ENCODE measurements at regions not wholly inside any gene's neighbourhood (a gene's known extent, or its start where the extent isn't known, plus 50 kb on each side); places are given as distances from the start of the nearest gene placed in this dataset.

DNA sequence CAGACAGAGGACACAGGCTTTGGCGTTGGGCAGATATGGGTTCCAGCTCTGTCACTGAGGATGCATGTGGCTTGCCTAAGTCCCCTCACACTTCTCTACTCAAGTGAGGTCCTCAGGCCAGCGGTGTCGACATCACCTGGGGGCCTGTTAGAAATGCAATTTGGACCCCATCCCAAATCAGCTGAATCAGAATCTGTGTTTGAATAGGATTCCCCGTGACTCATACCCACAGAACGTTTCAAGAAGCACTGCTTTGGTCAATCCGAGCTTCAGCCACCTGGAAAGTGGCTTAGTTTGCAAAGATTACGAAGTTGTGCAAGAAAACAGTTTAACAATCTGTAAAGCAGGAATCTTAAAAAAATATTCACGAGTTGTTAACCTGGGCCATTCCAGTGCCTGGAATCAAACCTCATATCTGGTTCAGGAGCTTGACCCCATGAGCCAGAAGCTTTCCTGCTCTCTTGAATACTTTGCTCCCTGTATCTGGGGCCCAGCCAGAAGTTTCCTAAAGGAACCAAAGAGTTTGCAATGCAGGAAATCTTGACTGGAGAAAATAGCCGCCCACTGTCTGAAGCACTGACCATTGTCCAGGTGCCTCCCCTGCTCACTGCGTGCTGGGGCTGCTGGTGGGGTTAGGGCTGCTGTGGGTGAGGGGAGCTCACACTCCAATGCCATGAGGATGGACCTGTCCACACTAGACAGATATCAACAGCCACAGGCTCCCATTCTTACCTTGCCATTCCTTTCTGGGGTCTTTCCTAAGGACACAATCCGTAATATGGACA is 208.5 kb upstream of the LINGO1 start:
- no peak overlapping the region for H3K4me3 ChIP-seq (ENCODE audit: low read depth, low read length)
- TF ChIP-seq, protein P1, sequence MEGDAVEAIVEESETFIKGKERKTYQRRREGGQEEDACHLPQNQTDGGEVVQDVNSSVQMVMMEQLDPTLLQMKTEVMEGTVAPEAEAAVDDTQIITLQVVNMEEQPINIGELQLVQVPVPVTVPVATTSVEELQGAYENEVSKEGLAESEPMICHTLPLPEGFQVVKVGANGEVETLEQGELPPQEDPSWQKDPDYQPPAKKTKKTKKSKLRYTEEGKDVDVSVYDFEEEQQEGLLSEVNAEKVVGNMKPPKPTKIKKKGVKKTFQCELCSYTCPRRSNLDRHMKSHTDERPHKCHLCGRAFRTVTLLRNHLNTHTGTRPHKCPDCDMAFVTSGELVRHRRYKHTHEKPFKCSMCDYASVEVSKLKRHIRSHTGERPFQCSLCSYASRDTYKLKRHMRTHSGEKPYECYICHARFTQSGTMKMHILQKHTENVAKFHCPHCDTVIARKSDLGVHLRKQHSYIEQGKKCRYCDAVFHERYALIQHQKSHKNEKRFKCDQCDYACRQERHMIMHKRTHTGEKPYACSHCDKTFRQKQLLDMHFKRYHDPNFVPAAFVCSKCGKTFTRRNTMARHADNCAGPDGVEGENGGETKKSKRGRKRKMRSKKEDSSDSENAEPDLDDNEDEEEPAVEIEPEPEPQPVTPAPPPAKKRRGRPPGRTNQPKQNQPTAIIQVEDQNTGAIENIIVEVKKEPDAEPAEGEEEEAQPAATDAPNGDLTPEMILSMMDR (IDR thresholded peaks at IDR 0.05; ENCODE audit: insufficient read depth, low read depth, low read length, missing control alignments): no peak
- DNase-seq (ENCODE audit: low read depth): no peak

DNA sequence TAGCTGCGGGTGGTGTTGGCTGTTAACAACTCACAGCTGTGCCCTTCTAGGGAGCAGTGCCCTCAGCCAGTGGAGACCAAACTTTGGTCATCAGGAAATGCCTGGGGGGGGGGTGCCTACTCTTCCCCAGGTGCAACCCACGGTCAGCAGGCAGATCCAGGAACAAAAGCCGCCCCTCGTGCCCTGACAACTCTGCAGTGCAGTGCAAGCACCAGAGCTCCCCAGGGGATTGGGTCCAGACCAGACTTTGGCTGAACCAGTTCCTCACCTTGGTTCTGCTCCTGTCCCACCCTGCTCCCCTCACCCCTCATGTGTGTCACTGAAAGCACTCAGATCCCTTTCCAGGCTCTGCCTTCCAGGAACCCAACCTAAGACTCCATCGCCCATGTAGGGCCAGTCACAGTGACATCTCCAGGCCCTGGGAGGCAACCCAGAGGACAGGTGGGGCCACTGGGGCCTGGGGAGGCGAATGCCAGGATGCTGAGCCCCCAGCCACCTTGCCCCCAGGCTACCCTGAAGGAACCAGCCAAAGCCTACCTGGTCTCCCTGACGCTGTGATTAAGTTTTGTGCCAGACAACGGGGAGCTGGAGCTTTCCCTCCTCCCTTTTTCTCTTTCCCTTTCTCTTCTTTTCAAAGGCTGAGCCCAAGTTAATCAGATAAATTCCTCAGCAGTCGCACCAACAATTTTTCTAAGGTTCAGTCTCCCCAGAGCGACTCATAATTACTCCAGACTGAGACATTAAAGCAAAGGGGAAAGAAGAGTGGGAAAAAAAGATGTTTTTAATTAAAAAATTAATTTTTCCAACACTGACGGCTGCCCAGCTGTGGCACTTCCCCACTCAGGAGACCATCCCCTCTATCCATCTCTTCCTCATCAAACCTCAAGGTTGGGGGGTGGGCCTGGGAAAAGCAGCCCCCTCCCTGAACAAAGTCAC is 207.5 kb upstream of the LINGO1 start:
- TF ChIP-seq, protein P1 (IDR thresholded peaks at IDR 0.05; ENCODE audit: insufficient read depth, low read depth, low read length, missing control alignments): no peak
- H3K4me3 ChIP-seq (ENCODE audit: low read depth, low read length): no peak overlapping the region
- DNase-seq (ENCODE audit: low read depth): no peak

DNA sequence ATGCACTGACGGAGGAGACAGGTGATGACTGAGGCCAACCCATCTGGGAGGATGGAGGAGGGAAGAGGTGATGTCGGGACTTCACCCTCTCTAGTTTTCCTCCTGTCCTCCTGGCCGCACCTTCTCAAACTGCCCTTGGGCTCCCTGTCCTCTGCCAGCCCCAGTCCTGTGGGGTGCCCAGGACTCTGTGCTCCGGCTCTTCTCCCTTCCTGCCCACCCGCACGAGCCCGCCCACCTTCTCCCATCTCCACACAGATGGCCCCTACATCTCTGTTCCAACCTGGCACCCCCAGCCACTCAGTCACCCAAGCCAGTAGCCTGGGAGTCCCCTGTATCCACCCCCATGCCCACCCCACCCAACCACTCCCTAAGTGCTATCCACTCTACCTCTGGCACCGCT is 206.7 kb upstream of the LINGO1 start:
- no peak overlapping the region for H3K4me3 ChIP-seq (ENCODE audit: low read depth, low read length)
- DNase-seq (ENCODE audit: low read depth): no peak
- TF ChIP-seq, protein P1 (IDR thresholded peaks at IDR 0.05; ENCODE audit: insufficient read depth, low read depth, low read length, missing control alignments): no peak

DNA sequence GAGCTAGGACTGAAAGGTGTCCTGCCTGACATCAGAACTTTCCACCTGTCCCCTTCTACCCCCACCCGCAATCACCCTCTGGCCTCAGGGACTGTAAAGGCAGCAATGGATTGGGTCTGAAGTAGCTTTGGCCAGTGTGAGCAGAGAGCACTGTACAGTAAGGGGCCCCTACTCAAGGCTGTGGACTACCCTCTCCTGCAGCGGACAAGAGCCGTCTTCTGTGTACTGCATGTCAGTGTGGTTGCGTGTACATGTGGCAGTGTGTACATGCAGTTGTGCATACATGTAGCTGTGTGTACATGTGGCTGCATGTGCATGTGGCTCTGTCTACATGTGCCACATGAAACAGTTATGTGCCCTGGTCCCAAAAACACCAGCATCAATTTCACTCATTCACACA is 205.9 kb upstream of the LINGO1 start:
- TF ChIP-seq, protein P1 (IDR thresholded peaks at IDR 0.05; ENCODE audit: insufficient read depth, low read depth, low read length, missing control alignments): no peak
- no peak overlapping the region for H3K4me3 ChIP-seq (ENCODE audit: low read depth, low read length)
- no peak for DNase-seq (ENCODE audit: low read depth)

- no peak for DNase-seq (ENCODE audit: low read depth)
- TF ChIP-seq, protein P1 (IDR thresholded peaks at IDR 0.05; ENCODE audit: insufficient read depth, low read depth, low read length, missing control alignments): no peak
- H3K4me3 ChIP-seq (ENCODE audit: low read depth, low read length): no peak overlapping the region
Measured at GRCh38 chr15:77838061-77838460, 205.3 kb upstream of the LINGO1 start.

- no peak for DNase-seq (ENCODE audit: low read depth)
- TF ChIP-seq, protein P1 (IDR thresholded peaks at IDR 0.05; ENCODE audit: insufficient read depth, low read depth, low read length, missing control alignments): no peak
- H3K4me3 ChIP-seq (ENCODE audit: low read depth, low read length): no peak overlapping the region
Measured at GRCh38 chr15:77837649-77838025, 204.9 kb upstream of the LINGO1 start.

Data from GM12865 (cell line).